ENCODE measurements at regions not wholly inside any gene's neighbourhood (a gene's known extent, or its start where the extent isn't known, plus 50 kb on each side); places are given as distances from the start of the nearest gene placed in this dataset.

DNA sequence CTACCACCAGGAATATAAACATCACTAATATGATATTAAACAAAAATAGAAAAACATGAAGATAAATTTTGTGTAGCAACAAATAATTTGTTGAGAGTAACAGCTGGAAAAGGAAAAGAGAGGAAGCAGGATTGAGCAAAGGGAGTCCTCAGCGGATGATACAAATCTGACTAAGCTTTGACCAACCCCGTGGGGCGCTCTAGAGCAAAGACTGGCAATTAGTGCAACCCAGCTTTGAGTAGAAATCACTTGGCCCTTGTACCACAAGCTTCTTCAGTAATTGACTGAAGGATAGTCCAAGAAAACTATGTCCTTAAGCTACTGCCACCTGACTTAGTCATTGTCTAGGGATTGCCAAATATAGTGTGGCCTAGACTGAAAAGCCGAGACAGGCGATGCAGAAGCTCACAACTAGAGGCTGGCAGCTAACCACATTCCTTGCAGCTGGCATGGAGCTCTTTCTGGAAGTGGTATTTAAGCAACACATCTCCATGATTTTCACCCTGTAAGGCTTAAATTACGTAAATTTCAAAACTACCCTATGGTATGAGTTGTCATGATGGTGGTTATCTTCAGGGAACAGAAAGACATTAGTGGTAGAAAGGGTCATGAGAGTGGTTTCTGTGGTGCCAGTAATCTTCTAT, 396.0 kb downstream of the PDGFC start:
- TF ChIP-seq, protein P1, sequence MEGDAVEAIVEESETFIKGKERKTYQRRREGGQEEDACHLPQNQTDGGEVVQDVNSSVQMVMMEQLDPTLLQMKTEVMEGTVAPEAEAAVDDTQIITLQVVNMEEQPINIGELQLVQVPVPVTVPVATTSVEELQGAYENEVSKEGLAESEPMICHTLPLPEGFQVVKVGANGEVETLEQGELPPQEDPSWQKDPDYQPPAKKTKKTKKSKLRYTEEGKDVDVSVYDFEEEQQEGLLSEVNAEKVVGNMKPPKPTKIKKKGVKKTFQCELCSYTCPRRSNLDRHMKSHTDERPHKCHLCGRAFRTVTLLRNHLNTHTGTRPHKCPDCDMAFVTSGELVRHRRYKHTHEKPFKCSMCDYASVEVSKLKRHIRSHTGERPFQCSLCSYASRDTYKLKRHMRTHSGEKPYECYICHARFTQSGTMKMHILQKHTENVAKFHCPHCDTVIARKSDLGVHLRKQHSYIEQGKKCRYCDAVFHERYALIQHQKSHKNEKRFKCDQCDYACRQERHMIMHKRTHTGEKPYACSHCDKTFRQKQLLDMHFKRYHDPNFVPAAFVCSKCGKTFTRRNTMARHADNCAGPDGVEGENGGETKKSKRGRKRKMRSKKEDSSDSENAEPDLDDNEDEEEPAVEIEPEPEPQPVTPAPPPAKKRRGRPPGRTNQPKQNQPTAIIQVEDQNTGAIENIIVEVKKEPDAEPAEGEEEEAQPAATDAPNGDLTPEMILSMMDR (IDR thresholded peaks at IDR 0.05), result no peak
- no peak for TF ChIP-seq EZH2 (IDR thresholded peaks at IDR 0.05; ENCODE audit: borderline replicate concordance, insufficient read depth, low read depth, low read length, poor library complexity, severe bottlenecking)

All from B cell (primary cell).